Loucy (cell line): ENCODE measurements at regions not wholly inside any gene's neighbourhood (a gene's known extent, or its start where the extent isn't known, plus 50 kb on each side); places are given as distances from the start of the nearest gene placed in this dataset.

Experiments used
- EZH2phosphoT487 ChIP-seq: fragments of 200-600 bp; IDR thresholded peaks from 2 replicates; pipeline ENCODE4 v1.6.1; 2018; ENCODE audit warnings: antibody characterized with exemption, mild to moderate bottlenecking, moderate library complexity, borderline replicate concordance
- TF ChIP-seq, protein P1 (sequence below): fragments of 200-600 bp; sonication (generic); conservative IDR thresholded peaks from 2 replicates; pipeline ENCODE4 v1.5.1; 2014; ENCODE audit warnings: mild to moderate bottlenecking, antibody characterized with exemption, low read length

DNA sequence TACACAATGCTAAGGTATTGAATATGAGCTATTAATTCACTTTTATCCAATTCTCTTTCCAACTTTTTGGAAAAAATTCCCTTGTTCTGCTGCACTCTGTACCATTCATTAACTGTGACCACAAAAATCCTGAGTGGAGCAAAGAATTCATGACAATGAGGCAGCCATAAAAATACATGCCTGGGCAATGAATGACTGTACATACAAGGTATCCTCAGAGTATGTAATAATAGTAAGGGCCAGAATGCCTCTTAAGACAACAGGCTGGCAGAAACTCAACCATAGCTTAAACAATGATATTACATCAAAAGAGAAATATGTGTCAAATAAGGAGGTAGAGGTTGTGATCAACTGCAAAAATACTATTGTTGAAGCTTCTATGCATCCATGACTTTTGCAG is 74.7 kb upstream of the CA10 start:
- TF ChIP-seq, protein P1, sequence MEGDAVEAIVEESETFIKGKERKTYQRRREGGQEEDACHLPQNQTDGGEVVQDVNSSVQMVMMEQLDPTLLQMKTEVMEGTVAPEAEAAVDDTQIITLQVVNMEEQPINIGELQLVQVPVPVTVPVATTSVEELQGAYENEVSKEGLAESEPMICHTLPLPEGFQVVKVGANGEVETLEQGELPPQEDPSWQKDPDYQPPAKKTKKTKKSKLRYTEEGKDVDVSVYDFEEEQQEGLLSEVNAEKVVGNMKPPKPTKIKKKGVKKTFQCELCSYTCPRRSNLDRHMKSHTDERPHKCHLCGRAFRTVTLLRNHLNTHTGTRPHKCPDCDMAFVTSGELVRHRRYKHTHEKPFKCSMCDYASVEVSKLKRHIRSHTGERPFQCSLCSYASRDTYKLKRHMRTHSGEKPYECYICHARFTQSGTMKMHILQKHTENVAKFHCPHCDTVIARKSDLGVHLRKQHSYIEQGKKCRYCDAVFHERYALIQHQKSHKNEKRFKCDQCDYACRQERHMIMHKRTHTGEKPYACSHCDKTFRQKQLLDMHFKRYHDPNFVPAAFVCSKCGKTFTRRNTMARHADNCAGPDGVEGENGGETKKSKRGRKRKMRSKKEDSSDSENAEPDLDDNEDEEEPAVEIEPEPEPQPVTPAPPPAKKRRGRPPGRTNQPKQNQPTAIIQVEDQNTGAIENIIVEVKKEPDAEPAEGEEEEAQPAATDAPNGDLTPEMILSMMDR = no peak
- no peak for TF ChIP-seq EZH2phosphoT487
